DMS 273 treated with DMSO at 0.1 percent for 48 hours (cell line): ENCODE measurements at regions not wholly inside any gene's neighbourhood (a gene's known extent, or its start where the extent isn't known, plus 50 kb on each side); places are given as distances from the start of the nearest gene placed in this dataset.
"Not testable (repeated sequence)": the region's sequence is repeated elsewhere in the genome, so short reads cannot be mapped to it uniquely, and the experiment has no call there.

Experiments
- DNase-seq: peaks from one replicate; lab custom pipeline; 2025; lab: John Stamatoyannopoulos, UW

GRCh38 chr1:96187020-96187419 is 534.6 kb upstream of the PTBP2 start:
- DNase-seq: no peak

GRCh38 chr1:96191165-96191564 is 530.4 kb upstream of the PTBP2 start:
- DNase-seq: no peak

- DNase-seq: no peak
These were observed 515.1 kb upstream of the PTBP2 start for GRCh38 chr1:96206451-96206850.

- no peak for DNase-seq
These were observed 513.6 kb upstream of the PTBP2 start for GRCh38 chr1:96207936-96208335.

- no peak for DNase-seq
These were observed 513.2 kb upstream of the PTBP2 start for GRCh38 chr1:96208428-96208827.

- DNase-seq: no peak
These were observed 511.5 kb upstream of the PTBP2 start for GRCh38 chr1:96210054-96210453.

- DNase-seq: no peak
These were observed 510.4 kb upstream of the PTBP2 start for GRCh38 chr1:96211202-96211601.

- DNase-seq: no peak
These were observed 506.6 kb upstream of the PTBP2 start for GRCh38 chr1:96214982-96215381.

GRCh38 chr1:96220651-96221050 is 500.9 kb upstream of the PTBP2 start:
- DNase-seq: no peak

GRCh38 chr1:96222701-96223100 is 498.9 kb upstream of the PTBP2 start:
- DNase-seq: no peak

GRCh38 chr1:96224229-96224628 is 497.4 kb upstream of the PTBP2 start:
- not testable (repeated sequence) for DNase-seq

GRCh38 chr1:96233422-96233821 is 488.2 kb upstream of the PTBP2 start:
- no peak for DNase-seq

- DNase-seq: no peak
These were observed 487.3 kb upstream of the PTBP2 start for GRCh38 chr1:96234299-96234698.

GRCh38 chr1:96236156-96236739 is 485.3 kb upstream of the PTBP2 start:
- DNase-seq: peak; percentile 33

GRCh38 chr1:96238426-96238825 is 483.2 kb upstream of the PTBP2 start:
- DNase-seq: no peak

- DNase-seq: no peak
These were observed 481.1 kb upstream of the PTBP2 start for GRCh38 chr1:96240438-96240837.

GRCh38 chr1:96253246-96254035 is 468.1 kb upstream of the PTBP2 start:
- no peak for DNase-seq

GRCh38 chr1:96256130-96256790 is 465.3 kb upstream of the PTBP2 start:
- DNase-seq: no peak

- no peak for DNase-seq
These were observed 462.2 kb upstream of the PTBP2 start for GRCh38 chr1:96259399-96259798.

GRCh38 chr1:96281491-96281890 is 440.1 kb upstream of the PTBP2 start:
- DNase-seq: no peak

GRCh38 chr1:96290033-96290432 is 431.6 kb upstream of the PTBP2 start:
- DNase-seq: no peak

- no peak for DNase-seq
These were observed 430.8 kb upstream of the PTBP2 start for GRCh38 chr1:96290801-96291200.

- no peak for DNase-seq
These were observed 430.1 kb upstream of the PTBP2 start for GRCh38 chr1:96291468-96291867.
